K562 (cell line): ENCODE measurements at regions not wholly inside any gene's neighbourhood (a gene's known extent, or its start where the extent isn't known, plus 50 kb on each side); places are given as distances from the start of the nearest gene placed in this dataset.

Source experiments
- ATAC-seq: fragments of 200-7000 bp; cut with Tn5 transposase; 3 replicates; pipeline ENCODE4 v1.9.1; 2020; ENCODE audit warnings: moderate library complexity
- BruUV-seq: library from RNA; stranded (reverse); fragments of 400-500 nt; replicated peaks from 2 replicates; lab custom pipeline; 2021; lab: Mats Ljungman, UMichigan
- CTCF ChIA-PET: fragments of 300-600 bp; formaldehyde crosslinking; extraction: SDS; loops from one replicate; lab custom pipeline; 2021; ENCODE audit warnings: low intra/inter-chr PET ratio; lab: Yijun Ruan, JAX
- POLR2A ChIA-PET: fragments of 300-600, 350-650 bp; sonication (Branson Sonifier 250); formaldehyde crosslinking; extraction: SDS; loops from one replicate; lab custom pipeline; 2021; ENCODE audit warnings: antibody characterized with exemption, inconsistent platforms; lab: Yijun Ruan, JAX
- DNase-seq, 4 experiments: peaks; one replicate each; pipeline versions ENCODE4 v3.0.0 to v3.0.0-alpha.2; 2011 to 2018; ENCODE audit warnings: low spot score in 3 of 4, mixed read lengths in 3 of 4; ENCODE audit errors: extremely low read depth in 1 of 4
- FAIRE-seq: peaks from 2 replicates; lab custom pipeline; 2011; peaks lifted over from hg19 to GRCh38; lab: Jason Lieb, UNC
- H2AFZ ChIP-seq: 2 replicates; pipeline ENCODE4 v1.6.0; 2011; ENCODE audit warnings: low read depth, low read length, control low read depth, inconsistent platforms
- H3K27ac ChIP-seq: fragments of 200-600 bp; 3 replicates; pipeline ENCODE4 v1.8.0; 2011; ENCODE audit warnings: low read depth, mild to moderate bottlenecking, control low read depth, inconsistent platforms, low read length, moderate library complexity, mixed read lengths; ENCODE audit errors: extremely low read depth
- H3K27me3 ChIP-seq, 2 experiments: fragments of 300-600 bp in 1 of 2; 2 replicates in 1 of 2; 3 replicates in 1 of 2; pipeline versions ENCODE4 v1.6.0 to v1.8.0; 2011; ENCODE audit warnings: inconsistent platforms in 2 of 2, low read length in 2 of 2, mild to moderate bottlenecking in 1 of 2, mixed read lengths in 1 of 2, moderate library complexity in 1 of 2; ENCODE audit not compliant: control insufficient read depth in 2 of 2, insufficient read depth in 2 of 2
- H3K36me3 ChIP-seq: fragments of 300-600 bp; 3 replicates; pipeline ENCODE4 v1.8.0; 2011; ENCODE audit warnings: mild to moderate bottlenecking, low read length, inconsistent platforms; ENCODE audit not compliant: control insufficient read depth, insufficient read depth
- H3K4me1 ChIP-seq, 2 experiments: fragments of 200-600 bp in 1 of 2; replicated peaks in 1 of 2; 2 replicates in 1 of 2; 3 replicates in 1 of 2; pipeline versions ENCODE4 v1.5.1 to v1.8.0; 2011; ENCODE audit warnings: inconsistent platforms in 2 of 2, low read length in 2 of 2, mild to moderate bottlenecking in 1 of 2, mixed read lengths in 1 of 2, moderate library complexity in 1 of 2; ENCODE audit not compliant: control insufficient read depth in 2 of 2, insufficient read depth in 2 of 2
- H3K4me2 ChIP-seq: 2 replicates; pipeline ENCODE4 v1.6.1; 2011; ENCODE audit warnings: low read length, control low read depth, inconsistent platforms, mixed read lengths; ENCODE audit not compliant: insufficient read depth
- H3K4me3 ChIP-seq: fragments of 200-600 bp; sonication (generic), shearing (Covaris generic); 2 replicates; pipeline ENCODE4 v1.5.1; 2016; ENCODE audit warnings: control low read depth, inconsistent platforms
- H3K79me2 ChIP-seq: fragments of 200-600 bp; 3 replicates; pipeline ENCODE4 v1.8.0; 2011; ENCODE audit warnings: low read length, inconsistent platforms; ENCODE audit not compliant: control insufficient read depth, insufficient read depth
- H3K9ac ChIP-seq, 2 experiments: 2 replicates each; pipeline versions ENCODE4 v1.6.0 to v1.6.1; 2011; ENCODE audit warnings: low read depth in 2 of 2, low read length in 2 of 2, control low read depth in 1 of 2, inconsistent platforms in 1 of 2, mild to moderate bottlenecking in 1 of 2, mixed read lengths in 1 of 2; ENCODE audit not compliant: insufficient read depth in 1 of 2
- H3K9me1 ChIP-seq: one replicate; pipeline ENCODE4 v1.6.0; 2011; ENCODE audit warnings: inconsistent platforms, mild to moderate bottlenecking, low read length, moderate library complexity; ENCODE audit not compliant: control insufficient read depth, insufficient read depth
- H3K9me3 ChIP-seq: replicated peaks from 2 replicates; pipeline ENCODE4 v1.5.1; 2011; ENCODE audit warnings: low read depth, low read length, inconsistent platforms; ENCODE audit not compliant: control insufficient read depth, insufficient read depth
- H4K20me1 ChIP-seq: replicated peaks from 2 replicates; pipeline ENCODE4 v1.6.1; 2011; ENCODE audit warnings: low read length, inconsistent platforms, mixed read lengths; ENCODE audit not compliant: control insufficient read depth, insufficient read depth
- CBX8 ChIP-seq: fragments of 200-600 bp; sonication (generic); IDR thresholded peaks from 2 replicates; pipeline ENCODE4 v1.6.1; 2012; ENCODE audit warnings: borderline replicate concordance, mixed run types, low read depth, mild to moderate bottlenecking, moderate library complexity, mixed read lengths, low read length, control low read depth, inconsistent platforms; ENCODE audit not compliant: poor library complexity, severe bottlenecking; ENCODE audit errors: extremely low read depth
- FOSL1 ChIP-seq: fragments of 200-800 bp; sonication (Bioruptor generic); conservative IDR thresholded peaks from 2 replicates; pipeline ENCODE4 v1.6.1; 2016; ENCODE audit warnings: missing genetic modification characterization, missing compliant biosample characterization
- MBD2 ChIP-seq: sonication (generic); IDR thresholded peaks from 2 replicates; pipeline ENCODE4 v1.6.1; 2016; ENCODE audit warnings: low read depth, borderline replicate concordance
- NEUROD1 ChIP-seq: fragments of 150-350 bp; IDR thresholded peaks from 2 replicates; pipeline ENCODE4 v1.6.1; 2014; ENCODE audit warnings: borderline replicate concordance, low read length, low read depth; ENCODE audit not compliant: partially characterized antibody
- PBX2 ChIP-seq, 2 experiments: IDR thresholded peaks in 1 of 2; conservative IDR thresholded peaks in 1 of 2; 2 replicates each; pipeline ENCODE4 v1.6.1; 2016; ENCODE audit warnings: low read depth in 2 of 2, mild to moderate bottlenecking in 1 of 2, missing compliant biosample characterization in 1 of 2, missing genetic modification characterization in 1 of 2, moderate library complexity in 1 of 2
- PCBP2 ChIP-seq: fragments of 200-400 bp; formaldehyde crosslinking; IDR thresholded peaks from 2 replicates; pipeline ENCODE4 v1.6.1; 2018; ENCODE audit warnings: low read length, low read depth, mild to moderate bottlenecking, moderate library complexity; ENCODE audit not compliant: poor library complexity, severe bottlenecking
- RAD51 ChIP-seq: fragments of 450-650 bp; IDR thresholded peaks from 2 replicates; pipeline ENCODE4 v1.7.1; 2016; ENCODE audit warnings: low read depth, mild to moderate bottlenecking, borderline replicate concordance
- STAG1 ChIP-seq: sonication (generic); formaldehyde crosslinking; IDR thresholded peaks from 2 replicates; pipeline ENCODE4 v1.5.0; 2020; ENCODE audit warnings: missing genetic modification reagents, borderline replicate concordance
- STAT5A ChIP-seq: IDR thresholded peaks from 2 replicates; pipeline ENCODE4 v1.6.1; 2012; ENCODE audit warnings: low read length, inconsistent platforms, borderline replicate concordance
- TARDBP ChIP-seq: fragments of 450-650 bp; IDR thresholded peaks from 2 replicates; pipeline ENCODE4 v1.6.1; 2016
- TSC22D4 ChIP-seq: fragments of 450-650 bp; IDR thresholded peaks from 2 replicates; pipeline ENCODE4 v1.6.1; 2016; ENCODE audit warnings: missing genetic modification characterization, missing biosample characterization, control low read depth
- U2AF1 ChIP-seq: fragments of 200-400 bp; formaldehyde crosslinking; optimal IDR thresholded peaks from 2 replicates; pipeline ENCODE3; 2017; ENCODE audit warnings: mild to moderate bottlenecking, low read depth, low read length, moderate library complexity
- U2AF2 ChIP-seq: fragments of 200-400 bp; formaldehyde crosslinking; optimal IDR thresholded peaks from 2 replicates; pipeline ENCODE3; 2017; ENCODE audit warnings: low read depth, mild to moderate bottlenecking, low read length
- ZNF316 ChIP-seq: fragments of 450-650 bp; IDR thresholded peaks from 2 replicates; pipeline ENCODE4 v1.6.1; 2016
- ZNF354B ChIP-seq: fragments of 250-450 bp; sonication (Bioruptor Pico); IDR thresholded peaks from 2 replicates; pipeline ENCODE4 v1.4.0; 2020
- ZNF668 ChIP-seq: fragments of 250-450 bp; sonication (Bioruptor Pico); IDR thresholded peaks from 2 replicates; pipeline ENCODE4 v1.8.0; 2022; ENCODE audit warnings: mild to moderate bottlenecking, inconsistent platforms
- WGBS: fragments of 100-300 bp; shearing (Covaris generic); methylation state at CpG from one replicate; pipeline ENCODE4 v1.1.6; 2016; ENCODE audit warnings: low coverage, mixed read lengths; ENCODE audit not compliant: insufficient coverage; ENCODE audit errors: missing lambda C conversion rate; 5-methylcytosine and 5-hydroxymethylcytosine counted together
- in situ Hi-C: fragments of 300-500 bp; cut with MboI; formaldehyde crosslinking; loops from 4 replicates; pipeline ENCODE4 v1.15.0; 2018; ENCODE audit warnings: inconsistent platforms, mixed read lengths
- intact Hi-C: fragments of 100-400 bp; cut with micrococcal nuclease; formaldehyde crosslinking; loops from 2 replicates; pipeline ENCODE4 v1.14.2; 2022
- TF ChIP-seq, protein P1 (sequence below), 3 experiments: fragments of 200-800 bp in 1 of 3; sonication (Bioruptor generic) in 1 of 3; sonication (generic) in 1 of 3; formaldehyde crosslinking in 1 of 3; IDR thresholded peaks; 2 replicates each; pipeline versions ENCODE4 v1.6.1 to v1.8.0; 2016 to 2022; ENCODE audit warnings: mild to moderate bottlenecking in 2 of 3, missing compliant biosample characterization in 2 of 3, missing genetic modification characterization in 2 of 3, missing genetic modification reagents in 1 of 3

DNA sequence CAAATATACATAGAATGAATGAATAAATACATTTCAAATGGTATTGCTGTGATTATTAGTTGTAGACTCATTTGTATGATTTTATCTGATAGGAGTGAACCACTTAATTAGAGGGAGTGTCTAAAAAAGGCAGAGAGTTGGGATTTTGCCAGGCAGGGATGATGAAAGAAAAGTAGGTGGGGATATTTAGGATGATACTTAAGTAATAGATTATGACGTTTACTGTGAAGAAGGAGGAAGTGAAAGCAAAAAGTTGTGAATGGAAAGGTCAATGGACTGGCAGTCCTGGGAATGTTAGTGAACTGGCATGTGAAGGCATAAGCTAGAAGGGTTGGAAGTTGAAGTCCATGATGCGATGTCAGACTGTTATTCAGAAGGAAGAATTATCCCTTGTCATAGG, 917.1 kb downstream of the RAPGEF2 start (continued):
- TF ChIP-seq ZNF316 (no peak), PCBP2 (no peak), ZNF354B (CRISPR knock-in tag) (no peak), NEUROD1 (no peak), PBX2 (CRISPR knock-in tag; IDR thresholded peaks at IDR 0.05; ENCODE audit: low read depth) (no peak), PBX2 (tag; conservative IDR thresholded peaks at IDR 0.05; ENCODE audit: low read depth) (no peak), ZNF668 (CRISPR knock-in tag) (no peak)
- TF ChIP-seq, protein P1, sequence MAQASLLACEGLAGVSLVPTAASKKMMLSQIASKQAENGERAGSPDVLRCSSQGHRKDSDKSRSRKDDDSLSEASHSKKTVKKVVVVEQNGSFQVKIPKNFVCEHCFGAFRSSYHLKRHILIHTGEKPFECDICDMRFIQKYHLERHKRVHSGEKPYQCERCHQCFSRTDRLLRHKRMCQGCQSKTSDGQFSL (CRISPR knock-in tag; IDR thresholded peaks at IDR 0.05), result no peak
- TF ChIP-seq, protein P1 (tag; IDR thresholded peaks at IDR 0.05), result no peak

GRCh38 chr4:160020804-160021203, 917.9 kb downstream of the RAPGEF2 start:
- no peaks in the 10 kb centered on the region for H3K9me1 ChIP-seq
- no peaks in the 10 kb centered on the region for H3K4me1 ChIP-seq
- no TSS peak for BruUV-seq
- H4K20me1 ChIP-seq, result no peaks in the 10 kb centered on the region
- in situ Hi-C loops (no loop called here), intact Hi-C loops (no loop called here)
- H3K9me3 ChIP-seq, result no peaks in the 10 kb centered on the region
- 0% methylated on average over 3 of the region's 3 CpGs for WGBS
- CTCF ChIA-PET, result no interaction called here
- no peak overlapping the region for H3K27ac ChIP-seq
- H2AFZ ChIP-seq, result no peak overlapping the region
- H3K79me2 ChIP-seq, result no peaks in the 10 kb centered on the region
- ATAC-seq, result no peak
- no peaks in the 10 kb centered on the region for H3K27me3 ChIP-seq
- H3K4me2 ChIP-seq, result no peak overlapping the region
- H3K9ac ChIP-seq, result no peak overlapping the region
- no peak for DNase-seq
- POLR2A ChIA-PET, result no interaction called here
- no peak overlapping the region for H3K4me3 ChIP-seq
- H3K36me3 ChIP-seq, result no peaks in the 10 kb centered on the region
- FAIRE-seq, result no peak
- no peak for TF ChIP-seq MBD2
- no peak for TF ChIP-seq TARDBP
- no peak for TF ChIP-seq STAG1
- TF ChIP-seq CBX8, result no peak
- TF ChIP-seq FOSL1 (tag), result no peak
- no peak for TF ChIP-seq U2AF2
- no peak for TF ChIP-seq STAT5A
- TF ChIP-seq RAD51, result no peak
- no peak for TF ChIP-seq U2AF1
- no peak for TF ChIP-seq TSC22D4 (tag)
